ENCODE measurements at regions not wholly inside any gene's neighbourhood (a gene's known extent, or its start where the extent isn't known, plus 50 kb on each side); places are given as distances from the start of the nearest gene placed in this dataset.

GRCh38 chr15:53108319-53108718, 318.2 kb upstream of the ONECUT1 start:
- Histone ChIP-seq H3K9ac (ENCODE audit: low read length) (no peak overlapping the region), H3K27ac (ENCODE audit: low read depth, low read length) (no peak overlapping the region), H3K36me3 (ENCODE audit: control insufficient read depth in 1 of 2, insufficient read depth in 2 of 2, low read length in 2 of 2) (no peaks in the 10 kb centered on the region), H4K20me1 (ENCODE audit: insufficient read depth) (no peaks in the 10 kb centered on the region), H3K9me3 (ENCODE audit: control insufficient read depth in 1 of 2, insufficient read depth in 1 of 2, low read depth in 1 of 2, low read length in 2 of 2) (no peaks in the 10 kb centered on the region), H3K79me2 (ENCODE audit: insufficient read depth, low read length) (no peaks in the 10 kb centered on the region), H3K4me2 (ENCODE audit: low read length) (no peak overlapping the region), H2AFZ (ENCODE audit: low read depth, low read length, poor library complexity, severe bottlenecking) (no peak overlapping the region), H3K4me3 (replicated peaks in 1 of 2; ENCODE audit: low read depth in 1 of 2, low read length in 2 of 2) (no peak overlapping the region), H3K9me2 (ENCODE audit: insufficient read depth) (no peaks in the 10 kb centered on the region), H3K4me1 (ENCODE audit: control insufficient read depth in 1 of 2, insufficient read depth in 2 of 2, low read length in 2 of 2) (no peaks in the 10 kb centered on the region), H3K27me3 (ENCODE audit: insufficient read depth, low read length) (no peaks in the 10 kb centered on the region)
- ChIA-PET CTCF (no interaction called here), RAD21 (ENCODE audit: low non-redundant PET in 1 of 2, low total read pairs in 2 of 2, uncharacterized antibody in 2 of 2, unreplicated experiment in 2 of 2) (no interaction called here), POLR2A (no interaction called here)
- TF ChIP-seq SP1 (IDR thresholded peaks at IDR 0.05; ENCODE audit: low read depth) (no peak), TCF7L2 (IDR thresholded peaks at IDR 0.05; ENCODE audit: borderline replicate concordance, extremely low read depth, insufficient read depth, insufficient read length) (no peak), EZH2phosphoT487 (IDR thresholded peaks at IDR 0.05; ENCODE audit: borderline replicate concordance) (no peak), YY1 (IDR thresholded peaks at IDR 0.05; ENCODE audit: extremely low read depth, insufficient replicate concordance, low read depth, low read length) (no peak), FOSL1 (IDR thresholded peaks at IDR 0.05; ENCODE audit: low read depth) (no peak), ZFX (IDR thresholded peaks at IDR 0.05) (no peak), ZBTB33 (IDR thresholded peaks at IDR 0.05; ENCODE audit: extremely low read depth, insufficient replicate concordance, low read length) (no peak), CBX3 (IDR thresholded peaks at IDR 0.05; ENCODE audit: low read depth) (no peak), ZNF274 (IDR thresholded peaks at IDR 0.05; ENCODE audit: low read depth, low read length) (no peak), ELF1 (IDR thresholded peaks at IDR 0.05; ENCODE audit: borderline replicate concordance, low read depth) (no peak), MAX (IDR thresholded peaks at IDR 0.05) (no peak), CEBPB (IDR thresholded peaks at IDR 0.05; ENCODE audit: low read depth) (no peak), EGR1 (IDR thresholded peaks at IDR 0.05; ENCODE audit: low read depth) (no peak), SRF (IDR thresholded peaks at IDR 0.05; ENCODE audit: low read depth) (no peak), POLR2A (IDR thresholded peaks at IDR 0.05; ENCODE audit: borderline replicate concordance, extremely low read depth, insufficient read depth, insufficient read length) (no peak), RAD21 (IDR thresholded peaks at IDR 0.05; ENCODE audit: low read depth) (no peak), REST (IDR thresholded peaks at IDR 0.05; ENCODE audit: low read depth) (no peak)
- ATAC-seq (no peak), DNase-seq (ENCODE audit: low read depth, low spot score) (no peak)
- no TSS peak for BruUV-seq (replicated peaks)
- intact Hi-C loops (cut with micrococcal nuclease): no loop called here
